ENCODE measurements at regions not wholly inside any gene's neighbourhood (a gene's known extent, or its start where the extent isn't known, plus 50 kb on each side); places are given as distances from the start of the nearest gene placed in this dataset.

DNA sequence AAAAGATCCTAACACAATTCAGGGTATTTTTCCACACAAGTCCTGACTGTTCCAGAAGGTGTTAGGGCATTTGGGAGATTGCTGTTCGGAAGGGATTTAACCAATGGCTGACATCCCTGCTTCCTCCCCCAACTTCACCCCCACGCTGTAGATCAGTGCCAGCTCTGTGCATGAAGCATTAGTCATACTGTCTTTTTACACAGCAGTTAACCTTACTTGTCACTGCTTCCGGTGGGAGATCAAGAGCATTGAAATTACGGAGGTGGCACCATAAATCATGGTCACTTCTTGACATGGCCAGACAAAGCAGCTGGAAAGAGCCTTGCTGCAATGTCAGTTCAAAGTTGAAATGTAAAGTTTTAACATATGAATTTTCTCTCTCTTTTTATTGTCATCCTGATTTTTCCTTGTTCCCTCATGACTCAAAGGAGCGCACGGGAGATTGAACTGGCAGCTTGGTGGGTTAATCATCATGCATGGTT is 70.2 kb downstream of the HRH4 start:
- DNase-seq (ENCODE audit: insufficient read length, low spot score) (no peak), FAIRE-seq (no peak)
- TF ChIP-seq POU2F2 (IDR thresholded peaks at IDR 0.05; ENCODE audit: low read depth, low read length): no peak
- TF ChIP-seq POLR2AphosphoS5 (IDR thresholded peaks at IDR 0.05; ENCODE audit: low read depth, low read length): no peak
- TF ChIP-seq PAX5 (IDR thresholded peaks at IDR 0.05; ENCODE audit: insufficient read depth, low read length, severe bottlenecking): no peak
- TF ChIP-seq TAF1 (IDR thresholded peaks at IDR 0.05; ENCODE audit: low read depth, low read length): no peak
- no peak for TF ChIP-seq POLR2A (IDR thresholded peaks at IDR 0.05; ENCODE audit: low read depth, low read length)
- TF ChIP-seq SPI1 (IDR thresholded peaks at IDR 0.05; ENCODE audit: low read depth, low read length): no peak

DNA sequence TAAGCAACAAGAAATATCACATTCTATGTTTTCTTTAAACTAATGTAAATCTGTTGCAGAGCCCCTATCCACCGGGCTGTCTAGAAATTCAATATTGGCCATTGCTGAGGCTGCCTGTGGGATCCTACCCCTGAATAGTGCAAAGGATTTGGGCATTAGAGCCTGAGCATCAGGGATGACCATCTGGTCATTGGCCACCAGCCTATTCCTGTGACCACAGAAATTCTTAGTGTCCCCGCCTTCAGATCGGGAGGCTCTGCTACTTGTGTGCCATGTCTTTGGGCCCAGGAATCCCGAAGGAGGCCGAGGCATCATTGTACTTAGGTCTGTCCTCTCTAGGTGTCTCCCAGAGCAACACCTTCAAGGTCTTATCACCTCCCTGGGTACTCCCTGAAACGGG is 73.8 kb downstream of the HRH4 start:
- DNase-seq (ENCODE audit: insufficient read length, low spot score) (no peak), FAIRE-seq (no peak)
- no peak for TF ChIP-seq POLR2AphosphoS5 (IDR thresholded peaks at IDR 0.05; ENCODE audit: low read depth, low read length)
- no peak for TF ChIP-seq POLR2A (IDR thresholded peaks at IDR 0.05; ENCODE audit: low read depth, low read length)
- no peak for TF ChIP-seq PAX5 (IDR thresholded peaks at IDR 0.05; ENCODE audit: insufficient read depth, low read length, severe bottlenecking)
- TF ChIP-seq POU2F2 (IDR thresholded peaks at IDR 0.05; ENCODE audit: low read depth, low read length): no peak
- no peak for TF ChIP-seq TAF1 (IDR thresholded peaks at IDR 0.05; ENCODE audit: low read depth, low read length)
- no peak for TF ChIP-seq SPI1 (IDR thresholded peaks at IDR 0.05; ENCODE audit: low read depth, low read length)

DNA sequence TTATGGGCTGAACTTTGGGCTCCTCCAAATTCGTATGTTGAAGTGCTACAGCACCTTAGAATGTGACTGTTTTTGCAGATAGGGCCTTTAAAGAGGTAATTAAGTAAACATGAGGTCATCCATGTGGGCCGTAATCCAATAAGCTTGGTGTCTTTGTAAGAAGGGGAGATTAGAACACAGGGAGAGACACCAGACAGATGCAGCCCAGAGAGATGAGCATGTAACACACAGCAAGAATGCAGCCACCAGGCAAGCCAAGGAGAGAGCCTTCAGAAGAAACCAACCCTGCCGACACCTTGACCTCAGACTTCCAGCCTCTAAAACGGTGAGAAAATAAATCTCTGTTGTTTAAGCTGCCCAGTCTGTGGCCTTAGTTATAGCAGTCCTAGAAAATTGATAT is 74.3 kb downstream of the HRH4 start:
- DNase-seq (ENCODE audit: insufficient read length, low spot score): no peak
- TF ChIP-seq PAX5 (IDR thresholded peaks at IDR 0.05; ENCODE audit: insufficient read depth, low read length, severe bottlenecking) (no peak), POLR2A (IDR thresholded peaks at IDR 0.05; ENCODE audit: low read depth, low read length) (no peak), SPI1 (IDR thresholded peaks at IDR 0.05; ENCODE audit: low read depth, low read length) (no peak), POLR2AphosphoS5 (IDR thresholded peaks at IDR 0.05; ENCODE audit: low read depth, low read length) (no peak), POU2F2 (IDR thresholded peaks at IDR 0.05; ENCODE audit: low read depth, low read length) (no peak), TAF1 (IDR thresholded peaks at IDR 0.05; ENCODE audit: low read depth, low read length) (no peak)
- no peak for FAIRE-seq

DNA sequence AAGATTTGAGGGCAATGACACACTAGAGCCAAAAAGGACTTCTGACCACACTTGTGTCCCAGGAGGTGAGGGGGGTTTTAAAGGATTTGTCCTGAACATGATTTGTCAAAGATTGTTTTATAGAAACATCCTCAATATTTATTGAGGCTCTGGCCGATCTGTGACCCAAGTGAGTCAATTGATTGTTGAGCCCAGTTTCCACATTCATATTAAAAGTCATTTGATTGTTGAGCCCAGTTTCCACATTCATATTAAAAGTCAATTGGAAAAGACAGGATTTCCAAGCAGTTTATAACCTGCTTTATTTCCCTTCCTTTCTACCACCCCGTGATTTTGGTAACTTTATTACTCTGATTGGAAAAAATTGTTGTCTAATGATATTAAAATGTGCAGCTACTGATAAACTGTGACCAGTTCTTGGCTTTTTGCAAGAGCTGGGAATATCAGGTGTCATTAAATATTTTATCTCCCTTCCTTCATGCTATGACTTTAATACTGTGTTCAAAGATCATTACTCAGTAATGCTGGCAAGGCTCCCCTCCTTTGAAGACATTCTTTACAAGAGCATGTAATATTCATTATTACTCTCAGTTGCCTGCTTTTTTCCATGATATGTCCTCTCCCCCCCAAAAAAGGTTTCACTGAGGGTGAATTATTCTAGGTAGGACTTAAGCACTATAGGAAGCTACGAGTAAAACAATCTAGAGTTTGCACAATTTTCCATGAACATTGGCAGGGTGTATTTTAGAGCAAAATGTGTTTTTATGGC is 75.3 kb downstream of the HRH4 start:
- TF ChIP-seq SPI1 (IDR thresholded peaks at IDR 0.05; ENCODE audit: low read depth, low read length) (no peak), TAF1 (IDR thresholded peaks at IDR 0.05; ENCODE audit: low read depth, low read length) (no peak), POLR2A (IDR thresholded peaks at IDR 0.05; ENCODE audit: low read depth, low read length) (no peak), PAX5 (IDR thresholded peaks at IDR 0.05; ENCODE audit: insufficient read depth, low read length, severe bottlenecking) (no peak), POU2F2 (IDR thresholded peaks at IDR 0.05; ENCODE audit: low read depth, low read length) (no peak), POLR2AphosphoS5 (IDR thresholded peaks at IDR 0.05; ENCODE audit: low read depth, low read length) (no peak)
- DNase-seq (ENCODE audit: insufficient read length, low spot score) (no peak), FAIRE-seq (no peak)

DNA sequence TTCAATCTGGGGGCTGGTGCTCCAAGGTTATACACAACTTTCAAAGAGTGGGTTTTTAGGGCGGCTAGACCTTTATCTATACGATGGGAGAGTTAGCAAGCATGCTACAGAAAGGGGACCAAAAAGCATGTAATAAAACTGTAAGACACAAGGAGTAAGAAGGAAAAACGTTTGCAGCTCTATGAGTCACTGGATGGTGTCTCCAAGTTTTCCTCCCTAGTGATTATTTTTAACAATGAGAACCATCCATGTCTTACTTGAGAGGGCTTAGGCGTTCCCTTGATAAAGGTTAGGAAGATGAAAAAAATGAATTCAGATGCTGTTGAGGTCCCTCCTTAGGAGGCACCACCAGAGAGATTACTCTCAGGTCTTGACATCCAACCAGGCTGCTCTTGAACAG is 75.9 kb downstream of the HRH4 start:
- TF ChIP-seq POLR2AphosphoS5 (IDR thresholded peaks at IDR 0.05; ENCODE audit: low read depth, low read length) (no peak), PAX5 (IDR thresholded peaks at IDR 0.05; ENCODE audit: insufficient read depth, low read length, severe bottlenecking) (no peak), TAF1 (IDR thresholded peaks at IDR 0.05; ENCODE audit: low read depth, low read length) (no peak), POU2F2 (IDR thresholded peaks at IDR 0.05; ENCODE audit: low read depth, low read length) (no peak), SPI1 (IDR thresholded peaks at IDR 0.05; ENCODE audit: low read depth, low read length) (no peak), POLR2A (IDR thresholded peaks at IDR 0.05; ENCODE audit: low read depth, low read length) (no peak)
- FAIRE-seq (no peak), DNase-seq (ENCODE audit: insufficient read length, low spot score) (no peak)

DNA sequence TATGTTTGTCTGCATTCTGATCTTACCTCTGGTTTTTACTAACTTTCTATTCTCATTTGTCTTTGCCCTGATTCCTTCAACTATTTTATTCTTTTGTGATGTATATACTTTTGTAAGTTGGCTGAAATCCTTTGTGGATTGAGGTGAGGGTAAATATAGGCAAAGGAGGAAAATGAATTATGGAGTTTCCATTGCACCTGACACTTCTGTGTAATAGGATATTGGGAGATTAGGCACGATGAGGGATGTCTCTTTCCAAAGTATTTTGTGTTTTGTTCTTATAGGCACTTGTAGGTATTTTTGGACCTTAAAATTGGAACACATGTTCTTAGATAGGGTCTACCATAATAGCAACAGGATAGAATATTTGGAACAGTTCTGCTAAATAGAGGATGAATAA is 76.4 kb downstream of the HRH4 start:
- no peak for DNase-seq (ENCODE audit: insufficient read length, low spot score)
- no peak for TF ChIP-seq SPI1 (IDR thresholded peaks at IDR 0.05; ENCODE audit: low read depth, low read length)
- TF ChIP-seq PAX5 (IDR thresholded peaks at IDR 0.05; ENCODE audit: insufficient read depth, low read length, severe bottlenecking): no peak
- FAIRE-seq: no peak

DNA sequence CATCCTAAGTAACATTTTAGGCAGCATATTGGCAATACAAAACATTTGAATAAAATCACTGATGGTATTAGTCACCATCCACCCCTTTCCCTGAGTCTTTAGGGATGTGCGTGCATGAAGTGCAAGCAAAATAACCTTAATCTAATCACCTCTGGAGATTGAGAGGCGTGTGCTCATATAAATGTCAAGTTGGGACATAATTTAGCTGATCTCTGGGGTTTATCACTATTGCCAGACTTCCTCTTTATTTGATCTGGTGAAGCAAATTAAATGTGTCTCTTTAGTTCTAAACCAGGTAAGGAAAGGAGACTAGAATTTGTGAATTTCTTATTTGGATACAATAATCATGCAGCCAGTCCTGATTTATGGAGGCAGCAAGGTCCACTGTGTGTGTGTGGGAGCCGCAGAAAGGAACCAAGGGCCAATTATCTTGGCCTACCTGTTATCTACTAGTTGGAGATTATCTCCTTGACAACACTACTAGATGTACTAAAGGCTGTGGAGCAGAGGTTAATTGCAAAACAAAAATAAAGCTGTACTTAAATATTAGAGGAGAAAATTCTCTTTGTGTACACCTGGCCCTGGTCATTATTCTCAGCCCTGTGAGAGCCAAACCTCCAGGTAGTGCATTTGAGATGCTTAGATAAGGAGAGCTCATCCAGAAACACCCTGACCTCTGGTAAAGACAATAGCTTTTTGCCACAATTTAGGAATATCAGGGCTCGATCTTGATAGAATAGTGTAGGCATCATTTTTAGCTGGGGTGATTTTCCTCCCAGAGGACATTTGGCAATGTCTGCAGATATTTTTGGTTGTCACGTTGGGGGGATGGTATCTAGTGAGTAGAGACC is 78.2 kb downstream of the HRH4 start:
- DNase-seq (ENCODE audit: insufficient read length, low spot score) (no peak), FAIRE-seq (no peak)
- TF ChIP-seq POLR2AphosphoS5 (IDR thresholded peaks at IDR 0.05; ENCODE audit: low read depth, low read length) (no peak), POU2F2 (IDR thresholded peaks at IDR 0.05; ENCODE audit: low read depth, low read length) (no peak), PAX5 (IDR thresholded peaks at IDR 0.05; ENCODE audit: insufficient read depth, low read length, severe bottlenecking) (no peak), POLR2A (IDR thresholded peaks at IDR 0.05; ENCODE audit: low read depth, low read length) (no peak), SPI1 (IDR thresholded peaks at IDR 0.05; ENCODE audit: low read depth, low read length) (no peak), TAF1 (IDR thresholded peaks at IDR 0.05; ENCODE audit: low read depth, low read length) (no peak)

DNA sequence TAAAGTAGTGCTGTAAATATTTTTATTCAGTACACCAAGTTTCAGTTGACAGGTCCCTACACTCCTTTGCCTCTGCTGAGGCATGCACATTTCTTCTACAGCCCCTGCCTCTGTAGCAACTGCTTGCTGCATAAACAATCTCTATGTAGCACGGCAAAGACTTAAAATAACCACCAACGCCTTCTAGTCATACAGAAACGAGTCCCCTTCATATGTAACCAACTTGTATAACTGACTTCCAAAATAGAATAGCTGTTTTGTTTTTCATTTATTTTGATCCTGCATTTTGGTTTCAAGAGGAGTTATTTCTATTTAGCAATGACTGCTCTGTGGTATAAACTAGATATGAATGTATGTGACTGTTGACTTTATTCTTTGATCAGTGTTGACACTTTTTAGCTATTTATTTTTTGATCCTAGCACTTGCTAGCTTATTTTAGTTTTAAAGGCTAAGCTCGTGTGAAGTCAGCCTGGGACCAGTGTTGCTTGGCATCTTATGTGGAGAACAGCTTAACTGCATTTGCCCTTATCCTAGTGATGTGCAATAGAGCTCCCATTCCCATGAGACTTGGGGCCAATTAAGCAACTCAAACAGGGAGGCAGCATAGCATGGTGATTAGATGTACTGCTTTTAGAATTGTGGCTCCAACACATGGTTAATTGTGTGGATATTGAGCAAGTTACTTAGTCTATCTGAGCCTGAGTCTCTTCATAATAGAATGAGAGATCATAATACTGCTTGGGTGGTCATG is 79.6 kb downstream of the HRH4 start:
- FAIRE-seq: no peak
- TF ChIP-seq POU2F2 (IDR thresholded peaks at IDR 0.05; ENCODE audit: low read depth, low read length) (no peak), SPI1 (IDR thresholded peaks at IDR 0.05; ENCODE audit: low read depth, low read length) (no peak), POLR2AphosphoS5 (IDR thresholded peaks at IDR 0.05; ENCODE audit: low read depth, low read length) (no peak), TAF1 (IDR thresholded peaks at IDR 0.05; ENCODE audit: low read depth, low read length) (no peak), PAX5 (IDR thresholded peaks at IDR 0.05; ENCODE audit: insufficient read depth, low read length, severe bottlenecking) (no peak), POLR2A (IDR thresholded peaks at IDR 0.05; ENCODE audit: low read depth, low read length) (no peak)
- no peak for DNase-seq (ENCODE audit: insufficient read length, low spot score)

DNA sequence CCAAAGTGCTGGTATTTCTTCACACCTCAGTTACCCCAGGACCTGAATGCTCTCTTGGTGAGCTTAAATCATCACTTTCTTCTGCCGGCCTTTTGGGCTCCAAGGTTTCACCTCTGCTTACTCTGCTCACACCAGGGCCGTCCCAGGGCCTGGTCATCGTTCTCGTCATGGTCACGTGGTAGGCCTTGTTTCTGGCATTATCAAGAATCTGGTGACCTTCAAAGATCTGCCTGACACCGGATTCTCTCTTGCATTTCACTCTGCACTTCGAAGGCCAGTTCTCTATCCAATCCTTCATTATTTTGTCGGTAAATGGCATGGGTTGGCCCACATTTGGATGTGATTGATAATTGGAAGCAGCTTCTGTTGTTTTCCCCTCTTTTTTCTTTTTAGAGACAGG is 80.5 kb downstream of the HRH4 start:
- no peak for TF ChIP-seq POLR2AphosphoS5 (IDR thresholded peaks at IDR 0.05; ENCODE audit: low read depth, low read length)
- TF ChIP-seq TAF1 (IDR thresholded peaks at IDR 0.05; ENCODE audit: low read depth, low read length): no peak
- no peak for TF ChIP-seq POU2F2 (IDR thresholded peaks at IDR 0.05; ENCODE audit: low read depth, low read length)
- TF ChIP-seq PAX5 (IDR thresholded peaks at IDR 0.05; ENCODE audit: insufficient read depth, low read length, severe bottlenecking): no peak
- TF ChIP-seq SPI1 (IDR thresholded peaks at IDR 0.05; ENCODE audit: low read depth, low read length): no peak
- TF ChIP-seq POLR2A (IDR thresholded peaks at IDR 0.05; ENCODE audit: low read depth, low read length): no peak
- DNase-seq (ENCODE audit: insufficient read length, low spot score): no peak
- no peak for FAIRE-seq
